ENCODE measurements at regions not wholly inside any gene's neighbourhood (a gene's known extent, or its start where the extent isn't known, plus 50 kb on each side); places are given as distances from the start of the nearest gene placed in this dataset.

- Histone ChIP-seq H3K27me3 (ENCODE audit: insufficient read depth, low read length) (no peaks in the 10 kb centered on the region), H3K4me1 (ENCODE audit: insufficient read depth, low read length, severe bottlenecking) (no peaks in the 10 kb centered on the region), H3K9me2 (ENCODE audit: low read depth, low read length) (no peaks in the 10 kb centered on the region), H3K36me3 (ENCODE audit: insufficient read depth, low read length) (no peaks in the 10 kb centered on the region), H3K27ac (ENCODE audit: low read depth, low read length, poor library complexity, severe bottlenecking) (no peak overlapping the region), H3K9me3 (ENCODE audit: low read length) (no peaks in the 10 kb centered on the region), H2AFZ (ENCODE audit: low read length) (no peak overlapping the region), H4K20me1 (ENCODE audit: insufficient read depth, low read length) (no peaks in the 10 kb centered on the region), H3K4me3 (ENCODE audit: low read depth, low read length, poor library complexity, severe bottlenecking) (no peak overlapping the region), H3K4me2 (ENCODE audit: low read length) (no peak overlapping the region), H3K79me2 (ENCODE audit: insufficient read depth, low read length) (no peaks in the 10 kb centered on the region), H3F3A (ENCODE audit: insufficient read depth, low read length) (no peaks in the 10 kb centered on the region), H3K9ac (ENCODE audit: low read length) (no peak overlapping the region)
- TF ChIP-seq EZH2 (IDR thresholded peaks at IDR 0.05; ENCODE audit: borderline replicate concordance, low read length), result no peak
- TF ChIP-seq CTCF (IDR thresholded peaks at IDR 0.05; ENCODE audit: low read length), result no peak
Measured at GRCh38 chr2:215885536-215885935, 127.8 kb downstream of the MREG start.

- Histone ChIP-seq H3K9me3 (ENCODE audit: low read length) (no peaks in the 10 kb centered on the region), H3F3A (ENCODE audit: insufficient read depth, low read length) (no peaks in the 10 kb centered on the region), H4K20me1 (ENCODE audit: insufficient read depth, low read length) (no peaks in the 10 kb centered on the region), H3K79me2 (ENCODE audit: insufficient read depth, low read length) (no peaks in the 10 kb centered on the region), H3K4me3 (ENCODE audit: low read depth, low read length, poor library complexity, severe bottlenecking) (no peak overlapping the region), H3K4me2 (ENCODE audit: low read length) (no peak overlapping the region), H3K9me2 (ENCODE audit: low read depth, low read length) (no peaks in the 10 kb centered on the region), H3K9ac (ENCODE audit: low read length) (no peak overlapping the region), H2AFZ (ENCODE audit: low read length) (no peak overlapping the region), H3K27me3 (ENCODE audit: insufficient read depth, low read length) (no peaks in the 10 kb centered on the region), H3K4me1 (ENCODE audit: insufficient read depth, low read length, severe bottlenecking) (no peaks in the 10 kb centered on the region), H3K36me3 (ENCODE audit: insufficient read depth, low read length) (no peaks in the 10 kb centered on the region), H3K27ac (ENCODE audit: low read depth, low read length, poor library complexity, severe bottlenecking) (no peak overlapping the region)
- TF ChIP-seq EZH2 (IDR thresholded peaks at IDR 0.05; ENCODE audit: borderline replicate concordance, low read length) (no peak), CTCF (IDR thresholded peaks at IDR 0.05; ENCODE audit: low read length) (no peak)
Measured at GRCh38 chr2:215884451-215885087, 128.8 kb downstream of the MREG start.

- H3K36me3 ChIP-seq (ENCODE audit: insufficient read depth, low read length), result no peaks in the 10 kb centered on the region
- H3K27ac ChIP-seq (ENCODE audit: low read depth, low read length, poor library complexity, severe bottlenecking), result no peak overlapping the region
- H3K4me2 ChIP-seq (ENCODE audit: low read length), result no peak overlapping the region
- no peaks in the 10 kb centered on the region for H3K9me2 ChIP-seq (ENCODE audit: low read depth, low read length)
- no peak for TF ChIP-seq CTCF (IDR thresholded peaks at IDR 0.05; ENCODE audit: low read length)
- no peak for TF ChIP-seq EZH2 (IDR thresholded peaks at IDR 0.05; ENCODE audit: borderline replicate concordance, low read length)
- no peaks in the 10 kb centered on the region for H3K79me2 ChIP-seq (ENCODE audit: insufficient read depth, low read length)
- no peak overlapping the region for H3K4me3 ChIP-seq (ENCODE audit: low read depth, low read length, poor library complexity, severe bottlenecking)
- H3K9me3 ChIP-seq (ENCODE audit: low read length), result no peaks in the 10 kb centered on the region
- H3K27me3 ChIP-seq (ENCODE audit: insufficient read depth, low read length), result no peaks in the 10 kb centered on the region
- no peak overlapping the region for H3K9ac ChIP-seq (ENCODE audit: low read length)
- no peaks in the 10 kb centered on the region for H4K20me1 ChIP-seq (ENCODE audit: insufficient read depth, low read length)
- no peaks in the 10 kb centered on the region for H3F3A ChIP-seq (ENCODE audit: insufficient read depth, low read length)
- no peaks in the 10 kb centered on the region for H3K4me1 ChIP-seq (ENCODE audit: insufficient read depth, low read length, severe bottlenecking)
- no peak overlapping the region for H2AFZ ChIP-seq (ENCODE audit: low read length)
Measured at GRCh38 chr2:215883799-215884198, 129.6 kb downstream of the MREG start.
